Type B pancreatic cell (in vitro differentiated cells): ENCODE measurements at regions not wholly inside any gene's neighbourhood (a gene's known extent, or its start where the extent isn't known, plus 50 kb on each side); places are given as distances from the start of the nearest gene placed in this dataset.

Source experiments
- DNase-seq: peaks from one replicate; pipeline ENCODE4 v3.0.0; 2021; ENCODE audit warnings: mixed read lengths; ENCODE audit not compliant: unreplicated experiment; ENCODE audit errors: extremely low spot score
- H3K27ac Mint-ChIP-seq: 2 replicates; pipeline ENCODE4 v1.8.0; 2021; ENCODE audit warnings: mild to moderate bottlenecking, mixed read lengths
- H3K27me3 Mint-ChIP-seq: 2 replicates; pipeline ENCODE4 v1.8.0; 2021; ENCODE audit warnings: mixed read lengths
- H3K36me3 Mint-ChIP-seq: 2 replicates; pipeline ENCODE4 v1.8.0; 2021; ENCODE audit warnings: mixed read lengths
- H3K4me1 Mint-ChIP-seq: one replicate; pipeline ENCODE4 v1.8.0; 2021; ENCODE audit warnings: mixed read lengths; ENCODE audit not compliant: unreplicated experiment
- H3K4me3 Mint-ChIP-seq: 2 replicates; pipeline ENCODE4 v1.8.0; 2021; ENCODE audit warnings: mild to moderate bottlenecking, mixed read lengths
- H3K9me3 Mint-ChIP-seq: 2 replicates; pipeline ENCODE4 v1.8.0; 2021; ENCODE audit warnings: mixed read lengths
- TF ChIP-seq, protein P1 (sequence below): fragments of 200-600 bp; sonication (generic); conservative IDR thresholded peaks from 2 replicates; pipeline ENCODE4 v1.5.0; 2021; ENCODE audit warnings: antibody characterized with exemption, mild to moderate bottlenecking

DNA sequence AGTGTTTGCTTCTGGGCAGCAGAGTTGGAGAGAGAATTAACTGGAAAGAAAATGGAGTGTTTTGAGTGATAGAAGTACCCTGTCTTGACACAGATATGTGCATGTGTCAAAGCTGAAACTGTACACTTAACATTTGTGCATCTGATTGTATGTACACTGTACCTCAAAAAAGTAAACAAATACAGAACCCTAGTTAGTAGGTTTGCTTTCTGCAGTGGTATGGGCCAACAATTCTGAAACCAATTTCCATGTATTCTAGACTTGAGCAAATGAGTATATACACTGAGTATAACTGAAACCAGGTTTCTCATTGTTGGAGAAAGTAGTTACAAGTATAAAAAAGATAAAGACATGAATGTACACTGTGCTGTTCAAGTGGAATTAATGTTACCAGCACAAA, 52.4 kb downstream of the ELAPOR2 start:
- no peak overlapping the region for H3K27ac Mint-ChIP-seq
- no peaks in the 10 kb centered on the region for H3K9me3 Mint-ChIP-seq
- peaks cover 24% of the 10 kb centered on the region for H3K4me1 Mint-ChIP-seq
- TF ChIP-seq, protein P1, sequence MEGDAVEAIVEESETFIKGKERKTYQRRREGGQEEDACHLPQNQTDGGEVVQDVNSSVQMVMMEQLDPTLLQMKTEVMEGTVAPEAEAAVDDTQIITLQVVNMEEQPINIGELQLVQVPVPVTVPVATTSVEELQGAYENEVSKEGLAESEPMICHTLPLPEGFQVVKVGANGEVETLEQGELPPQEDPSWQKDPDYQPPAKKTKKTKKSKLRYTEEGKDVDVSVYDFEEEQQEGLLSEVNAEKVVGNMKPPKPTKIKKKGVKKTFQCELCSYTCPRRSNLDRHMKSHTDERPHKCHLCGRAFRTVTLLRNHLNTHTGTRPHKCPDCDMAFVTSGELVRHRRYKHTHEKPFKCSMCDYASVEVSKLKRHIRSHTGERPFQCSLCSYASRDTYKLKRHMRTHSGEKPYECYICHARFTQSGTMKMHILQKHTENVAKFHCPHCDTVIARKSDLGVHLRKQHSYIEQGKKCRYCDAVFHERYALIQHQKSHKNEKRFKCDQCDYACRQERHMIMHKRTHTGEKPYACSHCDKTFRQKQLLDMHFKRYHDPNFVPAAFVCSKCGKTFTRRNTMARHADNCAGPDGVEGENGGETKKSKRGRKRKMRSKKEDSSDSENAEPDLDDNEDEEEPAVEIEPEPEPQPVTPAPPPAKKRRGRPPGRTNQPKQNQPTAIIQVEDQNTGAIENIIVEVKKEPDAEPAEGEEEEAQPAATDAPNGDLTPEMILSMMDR: no peak
- H3K27me3 Mint-ChIP-seq: no peaks in the 10 kb centered on the region
- H3K4me3 Mint-ChIP-seq: no peak overlapping the region
- DNase-seq: no peak
- no peaks in the 10 kb centered on the region for H3K36me3 Mint-ChIP-seq

DNA sequence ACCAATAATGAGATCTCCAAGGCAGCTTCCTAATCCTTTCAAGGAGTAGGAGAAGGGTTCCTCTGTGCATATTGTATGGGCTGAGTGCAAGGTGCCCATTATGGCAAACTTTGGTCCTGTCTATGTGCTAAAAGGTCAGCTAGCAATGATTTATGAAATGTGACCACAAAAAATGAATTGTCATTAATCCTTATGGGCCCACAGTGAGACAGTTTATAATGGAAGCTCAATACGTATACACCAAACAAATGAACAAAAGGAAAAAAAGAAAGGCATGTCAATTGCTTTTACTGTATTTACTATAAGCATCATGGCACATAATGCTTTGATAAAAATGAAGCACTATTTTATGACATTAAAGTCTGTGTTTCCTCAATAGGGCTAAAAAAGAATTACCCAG, 54.5 kb downstream of the ELAPOR2 start:
- TF ChIP-seq, protein P1: no peak
- no peaks in the 10 kb centered on the region for H3K27me3 Mint-ChIP-seq
- H3K27ac Mint-ChIP-seq: no peak overlapping the region
- H3K4me3 Mint-ChIP-seq: no peak overlapping the region
- no peak for DNase-seq
- H3K4me1 Mint-ChIP-seq: peaks cover 37% of the 10 kb centered on the region
- no peaks in the 10 kb centered on the region for H3K9me3 Mint-ChIP-seq
- no peaks in the 10 kb centered on the region for H3K36me3 Mint-ChIP-seq

DNA sequence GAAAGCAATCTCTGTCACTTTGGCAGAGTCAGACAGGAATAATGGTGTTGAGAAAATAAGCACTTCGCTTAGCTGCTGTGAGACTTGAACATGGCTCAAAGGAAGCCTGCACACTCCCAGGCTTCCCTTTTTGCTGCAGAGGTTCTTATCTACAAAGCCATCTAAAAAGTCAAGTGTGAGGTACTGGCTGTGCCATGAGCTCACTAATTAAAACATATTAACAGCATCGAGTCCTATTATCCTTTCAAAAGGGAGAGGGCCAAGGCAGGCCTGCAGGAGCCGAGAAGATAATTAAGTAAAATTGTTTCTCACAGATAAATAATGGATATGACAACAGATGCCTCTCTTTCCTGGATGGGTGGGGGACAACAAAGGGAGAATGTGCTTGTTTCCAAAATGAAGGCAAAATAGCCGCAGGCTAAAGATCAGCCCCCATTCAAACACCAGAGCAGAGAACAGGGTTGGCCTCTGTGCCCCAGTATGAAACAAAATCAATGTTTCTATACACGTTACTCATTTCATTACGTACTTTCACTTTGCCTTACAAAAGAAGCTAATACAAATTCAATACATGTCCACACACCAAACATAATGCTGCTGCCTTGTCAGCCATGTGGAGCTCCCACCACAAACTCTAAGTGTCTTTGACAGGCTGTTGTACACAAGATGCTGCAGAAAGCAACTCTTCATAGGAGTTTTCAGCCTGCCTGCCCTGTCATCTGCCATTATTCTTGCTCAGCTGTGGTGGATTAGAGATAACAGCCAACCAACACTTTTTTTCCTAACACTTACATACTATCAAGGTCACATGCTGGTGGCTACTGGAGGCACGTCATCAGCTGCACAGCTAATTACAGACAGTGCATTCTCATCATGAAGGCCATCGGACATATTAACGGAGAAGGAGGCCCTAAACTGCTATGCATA, 55.3 kb downstream of the ELAPOR2 start:
- Mint-ChIP-seq H3K9me3 (no peaks in the 10 kb centered on the region), H3K36me3 (no peaks in the 10 kb centered on the region), H3K27me3 (no peaks in the 10 kb centered on the region), H3K27ac (peak overlapping the region; percentile 44), H3K4me3 (peak overlapping the region; percentile 21), H3K4me1 (peaks cover 40% of the 10 kb centered on the region)
- TF ChIP-seq, protein P1: no peak
- DNase-seq: no peak

DNA sequence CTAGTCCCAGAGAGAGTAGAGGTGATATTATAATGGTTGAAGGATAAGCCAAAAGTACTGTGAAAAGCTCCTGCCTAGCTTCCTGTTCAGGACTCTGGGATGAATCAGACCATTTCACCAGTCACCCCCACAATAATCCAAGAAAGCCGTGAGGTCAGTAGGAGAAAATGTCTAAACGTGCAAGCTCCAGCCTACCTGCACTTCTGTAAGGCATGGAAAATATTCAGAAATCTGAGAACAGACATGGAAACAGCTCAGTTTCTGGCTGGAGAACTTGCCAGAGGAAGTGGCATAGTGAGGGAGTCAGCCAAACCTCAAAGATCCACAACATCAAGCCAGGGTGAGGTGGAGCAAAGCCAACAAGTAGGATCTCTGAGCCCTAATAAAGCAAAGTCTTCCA, 58.2 kb downstream of the ELAPOR2 start:
- DNase-seq: no peak
- no peaks in the 10 kb centered on the region for H3K36me3 Mint-ChIP-seq
- no peak overlapping the region for H3K4me3 Mint-ChIP-seq

DNA sequence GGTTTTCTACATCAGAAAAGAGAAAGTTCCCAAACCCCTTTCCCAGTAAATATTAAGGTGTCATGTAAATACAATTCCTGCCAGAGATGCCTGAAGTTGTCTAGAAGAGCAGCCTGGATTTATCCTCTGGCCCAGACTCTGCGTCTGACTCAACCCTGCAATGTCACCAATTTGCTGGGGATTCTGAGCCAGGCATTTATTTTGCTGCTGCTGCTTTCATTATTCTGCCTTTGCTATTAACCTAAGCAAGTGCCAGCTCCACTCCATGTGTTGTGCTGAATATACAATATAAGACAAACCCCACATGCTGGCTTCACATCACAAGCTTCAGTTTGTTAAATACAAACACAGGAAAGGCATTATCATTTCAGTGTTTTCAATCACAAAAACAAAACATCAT, 59.1 kb downstream of the ELAPOR2 start:
- H3K27me3 Mint-ChIP-seq: no peaks in the 10 kb centered on the region
- H3K27ac Mint-ChIP-seq: no peak overlapping the region
- H3K36me3 Mint-ChIP-seq: no peaks in the 10 kb centered on the region
- DNase-seq: no peak
- peaks cover 40% of the 10 kb centered on the region for H3K4me1 Mint-ChIP-seq
- TF ChIP-seq, protein P1: no peak
- H3K4me3 Mint-ChIP-seq: no peak overlapping the region
- H3K9me3 Mint-ChIP-seq: no peaks in the 10 kb centered on the region

More for the DNA sequence above, 58.2 kb downstream of the ELAPOR2 start:
- TF ChIP-seq, protein P1: no peak
- H3K27me3 Mint-ChIP-seq: no peaks in the 10 kb centered on the region
- H3K4me1 Mint-ChIP-seq: peaks cover 40% of the 10 kb centered on the region
- no peaks in the 10 kb centered on the region for H3K9me3 Mint-ChIP-seq
- H3K27ac Mint-ChIP-seq: no peak overlapping the region
